ENCODE measurements at regions not wholly inside any gene's neighbourhood (a gene's known extent, or its start where the extent isn't known, plus 50 kb on each side); places are given as distances from the start of the nearest gene placed in this dataset.

DNA sequence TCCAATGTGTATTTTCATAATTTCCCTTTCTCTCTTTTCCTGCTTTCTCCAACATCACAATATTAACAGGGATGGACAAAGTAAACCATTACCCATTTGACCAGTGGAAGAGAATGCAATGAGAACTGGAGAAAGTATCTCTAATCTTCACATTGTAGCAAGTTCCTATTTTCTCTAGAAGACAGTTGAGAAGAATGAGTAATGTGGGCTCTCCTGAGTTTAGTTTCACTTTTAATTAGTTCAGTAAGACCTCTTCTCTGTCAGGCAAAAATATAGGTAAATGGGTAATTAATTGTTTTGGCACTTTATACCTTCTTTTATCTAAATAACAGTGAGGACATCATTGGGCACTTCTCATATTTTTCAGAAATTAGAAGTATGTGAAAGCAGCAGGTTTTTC lies 602.0 kb downstream of the GLUD2 start:
- no peaks in the 10 kb centered on the region for H3K9me3 ChIP-seq (ENCODE audit: control insufficient read depth, insufficient read depth, low read depth, low read length)
- no peak for TF ChIP-seq SIN3A (IDR thresholded peaks at IDR 0.05; ENCODE audit: borderline replicate concordance, insufficient read depth, low read depth, low read length)
- no peak for TF ChIP-seq TCF7L2 (IDR thresholded peaks at IDR 0.05; ENCODE audit: low read depth, low read length)
- TF ChIP-seq REST (IDR thresholded peaks at IDR 0.05; ENCODE audit: insufficient read depth in 1 of 2, low read depth in 2 of 2, low read length in 1 of 2) = no peak
- no peak for TF ChIP-seq CTCF (IDR thresholded peaks at IDR 0.05)
- TF ChIP-seq POLR2AphosphoS5 (IDR thresholded peaks at IDR 0.05; ENCODE audit: low read depth, low read length) = no peak
- DNase-seq (ENCODE audit: low read depth, low spot score) (no peak), ATAC-seq (no peak)
- H3K36me3 ChIP-seq (ENCODE audit: control insufficient read depth, insufficient read depth, low read length) = no peaks in the 10 kb centered on the region
- no peak overlapping the region for H3K4me3 ChIP-seq (ENCODE audit: low read depth in 2 of 2, low read length in 2 of 2)
- no TSS peak for BruUV-seq (replicated peaks)
- in situ Hi-C loops (cut with HindIII; ENCODE audit: low pct_unique_long_range_greater_than_20kb, low sequenced_read_pairs) = no loop called here
- H3K4me1 ChIP-seq (ENCODE audit: control insufficient read depth, insufficient read depth, low read length) = no peaks in the 10 kb centered on the region
- ChIA-PET POLR2A (no interaction called here), CTCF (no interaction called here)
- intact Hi-C loops (cut with micrococcal nuclease; ENCODE audit: unreplicated experiment) = no loop called here
- no peak overlapping the region for H3K27ac ChIP-seq (ENCODE audit: low read length)
- H3K27me3 ChIP-seq (ENCODE audit: control insufficient read depth, insufficient read depth, low read length) = no peaks in the 10 kb centered on the region

DNA sequence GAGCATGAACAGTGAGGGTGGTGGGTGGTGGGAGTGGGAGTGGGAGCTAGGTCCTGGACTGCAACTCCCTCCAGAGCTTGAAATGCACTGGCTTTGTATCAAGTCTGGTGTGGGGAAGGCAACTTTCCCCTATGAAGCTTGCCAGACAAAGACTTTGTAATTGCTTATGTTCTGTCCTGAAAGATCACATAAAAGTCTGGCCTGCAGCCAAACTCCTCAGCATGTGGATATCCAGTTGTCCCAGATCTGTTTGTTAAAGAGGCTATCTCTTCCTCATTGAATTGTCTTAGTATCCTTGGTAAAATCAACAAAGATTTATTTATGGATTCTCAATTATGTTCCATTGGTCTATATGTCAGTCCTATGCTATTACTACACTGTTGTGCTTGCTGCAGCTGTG lies 607.9 kb downstream of the GLUD2 start:
- ChIA-PET POLR2A (no interaction called here), CTCF (no interaction called here)
- no peaks in the 10 kb centered on the region for H3K4me1 ChIP-seq (ENCODE audit: control insufficient read depth, insufficient read depth, low read length)
- BruUV-seq (replicated peaks) = no TSS peak
- intact Hi-C loops (cut with micrococcal nuclease; ENCODE audit: unreplicated experiment) = no loop called here
- no peaks in the 10 kb centered on the region for H3K27me3 ChIP-seq (ENCODE audit: control insufficient read depth, insufficient read depth, low read length)
- H3K36me3 ChIP-seq (ENCODE audit: control insufficient read depth, insufficient read depth, low read length) = no peaks in the 10 kb centered on the region
- TF ChIP-seq REST (IDR thresholded peaks at IDR 0.05; ENCODE audit: insufficient read depth in 1 of 2, low read depth in 2 of 2, low read length in 1 of 2) (no peak), CTCF (IDR thresholded peaks at IDR 0.05) (no peak), POLR2AphosphoS5 (IDR thresholded peaks at IDR 0.05; ENCODE audit: low read depth, low read length) (no peak), TCF7L2 (IDR thresholded peaks at IDR 0.05; ENCODE audit: low read depth, low read length) (no peak), SIN3A (IDR thresholded peaks at IDR 0.05; ENCODE audit: borderline replicate concordance, insufficient read depth, low read depth, low read length) (no peak)
- H3K9me3 ChIP-seq (ENCODE audit: control insufficient read depth, insufficient read depth, low read depth, low read length) = no peaks in the 10 kb centered on the region
- in situ Hi-C loops (cut with HindIII; ENCODE audit: low pct_unique_long_range_greater_than_20kb, low sequenced_read_pairs) = no loop called here
- no peak for ATAC-seq
- H3K4me3 ChIP-seq (ENCODE audit: low read depth in 2 of 2, low read length in 2 of 2) = no peak overlapping the region
- DNase-seq (ENCODE audit: low read depth, low spot score) = no peak
- H3K27ac ChIP-seq (ENCODE audit: low read length) = no peak overlapping the region

Measured in Panc1 (cell line).